Neuronal stem cell (in vitro differentiated cells): ENCODE measurements at regions not wholly inside any gene's neighbourhood (a gene's known extent, or its start where the extent isn't known, plus 50 kb on each side); places are given as distances from the start of the nearest gene placed in this dataset.

Experiments
- DNase-seq: peaks from one replicate; pipeline ENCODE4 v3.0.0-alpha.2; 2013; ENCODE audit warnings: low spot score
- H2AFZ ChIP-seq: one replicate; pipeline ENCODE4 v1.6.1; 2013; ENCODE audit warnings: mild to moderate bottlenecking, low read length, inconsistent platforms
- H2AK5ac ChIP-seq: 2 replicates; pipeline ENCODE4 v1.6.1; 2013; ENCODE audit warnings: low read depth, mild to moderate bottlenecking, inconsistent platforms, low read length, moderate library complexity, mixed read lengths
- H2BK120ac ChIP-seq: 2 replicates; pipeline ENCODE4 v1.6.1; 2013; ENCODE audit warnings: low read depth, mild to moderate bottlenecking, inconsistent platforms, low read length, moderate library complexity, mixed read lengths
- H2BK12ac ChIP-seq: one replicate; pipeline ENCODE4 v1.6.1; 2013; ENCODE audit warnings: low read length, inconsistent platforms
- H2BK15ac ChIP-seq: 2 replicates; pipeline ENCODE4 v1.6.1; 2013; ENCODE audit warnings: mild to moderate bottlenecking, low read length, inconsistent platforms, mixed read lengths
- H2BK5ac ChIP-seq: one replicate; pipeline ENCODE4 v1.6.1; 2013; ENCODE audit warnings: inconsistent platforms, mild to moderate bottlenecking, low read length, moderate library complexity
- H3K14ac ChIP-seq: one replicate; pipeline ENCODE4 v1.6.1; 2013; ENCODE audit warnings: low read length, inconsistent platforms
- H3K18ac ChIP-seq: 2 replicates; pipeline ENCODE4 v1.6.1; 2013; ENCODE audit warnings: low read length, inconsistent platforms
- H3K23ac ChIP-seq: 2 replicates; pipeline ENCODE4 v1.6.1; 2013; ENCODE audit warnings: low read depth, mild to moderate bottlenecking, mixed read lengths, low read length, inconsistent platforms; ENCODE audit not compliant: poor library complexity
- H3K27ac ChIP-seq: replicated peaks from 3 replicates; pipeline ENCODE4 v1.5.1; 2013; ENCODE audit warnings: low read length, inconsistent platforms
- H3K27me3 ChIP-seq, 3 experiments: 2 replicates each; pipeline ENCODE4 v1.6.1; 2013; ENCODE audit warnings: low read length in 3 of 3, mild to moderate bottlenecking in 2 of 3, inconsistent platforms in 1 of 3, low read depth in 1 of 3, mixed read lengths in 1 of 3, moderate library complexity in 1 of 3; ENCODE audit not compliant: control insufficient read depth in 3 of 3, insufficient read depth in 3 of 3
- H3K36me3 ChIP-seq, 2 donors: replicated peaks in 1 of 2; 2 replicates each; pipeline ENCODE4 v1.6.1; 2013; ENCODE audit warnings: low read length in 2 of 2; ENCODE audit not compliant: control insufficient read depth in 2 of 2, insufficient read depth in 2 of 2
- H3K4ac ChIP-seq: 2 replicates; pipeline ENCODE4 v1.6.1; 2013; ENCODE audit warnings: inconsistent platforms, mild to moderate bottlenecking, low read length, moderate library complexity
- H3K4me1 ChIP-seq, 2 donors: 1 replicate in 1 of 2; 2 replicates in 1 of 2; pipeline ENCODE4 v1.6.1; 2013; ENCODE audit warnings: low read length in 2 of 2, low read depth in 1 of 2; ENCODE audit not compliant: control insufficient read depth in 2 of 2, insufficient read depth in 1 of 2
- H3K4me2 ChIP-seq: one replicate; pipeline ENCODE4 v1.6.1; 2013; ENCODE audit warnings: mild to moderate bottlenecking, low read length, inconsistent platforms; ENCODE audit not compliant: insufficient read depth, poor library complexity, severe bottlenecking
- H3K4me3 ChIP-seq, 2 donors: 2 replicates each; pipeline ENCODE4 v1.5.1; 2013; ENCODE audit warnings: low read length in 2 of 2, mild to moderate bottlenecking in 2 of 2, inconsistent platforms in 1 of 2, moderate library complexity in 1 of 2
- H3K79me1 ChIP-seq: one replicate; pipeline ENCODE4 v1.6.1; 2013; ENCODE audit warnings: low read depth, mild to moderate bottlenecking, inconsistent platforms, low read length, moderate library complexity
- H3K9ac ChIP-seq: one replicate; pipeline ENCODE4 v1.6.1; 2013; ENCODE audit warnings: mild to moderate bottlenecking, low read depth, low read length, inconsistent platforms; ENCODE audit not compliant: poor library complexity
- H3K9me3 ChIP-seq, 2 donors: replicated peaks in 1 of 2; 2 replicates each; pipeline versions ENCODE3 to v1.6.1; 2013; ENCODE audit warnings: low read length in 2 of 2, mild to moderate bottlenecking in 2 of 2, inconsistent platforms in 1 of 2, low read depth in 1 of 2, mixed read lengths in 1 of 2, moderate library complexity in 1 of 2; ENCODE audit not compliant: control insufficient read depth in 2 of 2, insufficient read depth in 1 of 2
- H4K8ac ChIP-seq: one replicate; pipeline ENCODE4 v1.6.1; 2013; ENCODE audit warnings: low read depth, mild to moderate bottlenecking, inconsistent platforms, low read length, moderate library complexity
- H4K91ac ChIP-seq: one replicate; pipeline ENCODE4 v1.6.1; 2013; ENCODE audit warnings: low read length, low read depth, mild to moderate bottlenecking, inconsistent platforms; ENCODE audit not compliant: poor library complexity
- WGBS, 2 donors: extraction: QIAGEN DNeasy Blood & Tissue Kit; methylation state at CpG; one replicate each; pipeline ENCODE4 v1.1.7; 2013; ENCODE audit warnings: missing lambda C conversion rate in 2 of 2, mixed read lengths in 1 of 2; ENCODE audit not compliant: insufficient read length in 2 of 2, insufficient replicate concordance in 1 of 2; ENCODE audit errors: extremely low coverage in 2 of 2; 5-methylcytosine and 5-hydroxymethylcytosine counted together

GRCh38 chr10:111479966-111480365 is 403.1 kb downstream of the ADRA2A start:
- Histone ChIP-seq H3K4me2 (no peak overlapping the region), H3K4me3 (no peak overlapping the region), H2BK12ac (no peak overlapping the region), H3K36me3 (no peaks in the 10 kb centered on the region), H3K4me1 (no peaks in the 10 kb centered on the region), H3K23ac (no peak overlapping the region), H2AK5ac (no peak overlapping the region), H3K14ac (no peak overlapping the region), H3K9ac (no peak overlapping the region), H3K9me3 (no peaks in the 10 kb centered on the region), H2BK120ac (no peak overlapping the region), H2AFZ (no peak overlapping the region), H3K4ac (no peak overlapping the region), H3K18ac (no peak overlapping the region), H4K8ac (no peak overlapping the region), H2BK5ac (no peak overlapping the region), H3K27me3 (no peaks in the 10 kb centered on the region), H3K27ac (no peak overlapping the region), H2BK15ac (no peak overlapping the region), H3K79me1 (no peaks in the 10 kb centered on the region), H4K91ac (no peak overlapping the region)
- no CpG with 5 or more reads among the region's 2 CpGs for WGBS, 2 donors
- no peak for DNase-seq

GRCh38 chr10:111481261-111481826 is 404.5 kb downstream of the ADRA2A start:
- H2AK5ac ChIP-seq, result no peak overlapping the region
- no peaks in the 10 kb centered on the region for H3K79me1 ChIP-seq
- no peak overlapping the region for H3K9ac ChIP-seq
- H3K18ac ChIP-seq, result no peak overlapping the region
- H4K91ac ChIP-seq, result no peak overlapping the region
- H3K27me3 ChIP-seq, result no peaks in the 10 kb centered on the region
- WGBS, 2 donors, result no CpG with 5 or more reads among the region's 5 CpGs
- no peak overlapping the region for H3K27ac ChIP-seq
- no peaks in the 10 kb centered on the region for H3K4me1 ChIP-seq
- no peak overlapping the region for H4K8ac ChIP-seq
- no peak for DNase-seq
- H3K14ac ChIP-seq, result no peak overlapping the region
- H2BK5ac ChIP-seq, result no peak overlapping the region
- no peak overlapping the region for H3K4me2 ChIP-seq
- no peak overlapping the region for H2BK15ac ChIP-seq
- no peaks in the 10 kb centered on the region for H3K36me3 ChIP-seq
- H3K4ac ChIP-seq, result no peak overlapping the region
- H3K4me3 ChIP-seq, result no peak overlapping the region
- no peak overlapping the region for H3K23ac ChIP-seq
- H2AFZ ChIP-seq, result no peak overlapping the region
- H3K9me3 ChIP-seq, result no peaks in the 10 kb centered on the region
- no peak overlapping the region for H2BK120ac ChIP-seq
- H2BK12ac ChIP-seq, result no peak overlapping the region

- Histone ChIP-seq H4K91ac (no peak overlapping the region), H3K9ac (no peak overlapping the region), H3K14ac (no peak overlapping the region), H2BK5ac (no peak overlapping the region), H2BK120ac (no peak overlapping the region), H3K4me2 (no peak overlapping the region), H3K27me3 (no peaks in the 10 kb centered on the region), H4K8ac (no peak overlapping the region), H3K79me1 (no peaks in the 10 kb centered on the region), H3K4ac (no peak overlapping the region), H3K18ac (no peak overlapping the region), H2BK12ac (no peak overlapping the region), H2BK15ac (no peak overlapping the region), H2AFZ (no peak overlapping the region), H3K27ac (no peak overlapping the region), H3K4me1 (no peaks in the 10 kb centered on the region), H3K4me3 (no peak overlapping the region), H3K36me3 (no peaks in the 10 kb centered on the region), H3K23ac (no peak overlapping the region), H3K9me3 (no peaks in the 10 kb centered on the region), H2AK5ac (no peak overlapping the region)
- WGBS, 2 donors, result no CpG with 5 or more reads among the region's 2 CpGs
- DNase-seq, result no peak
Measured at GRCh38 chr10:111481866-111482265, 405.0 kb downstream of the ADRA2A start.

GRCh38 chr10:111482621-111483216 is 405.9 kb downstream of the ADRA2A start:
- no peak overlapping the region for H3K4me2 ChIP-seq
- no peak overlapping the region for H2BK12ac ChIP-seq
- H4K8ac ChIP-seq, result no peak overlapping the region
- no peak overlapping the region for H2BK120ac ChIP-seq
- no peak overlapping the region for H2AK5ac ChIP-seq
- no peak overlapping the region for H2AFZ ChIP-seq
- H3K23ac ChIP-seq, result no peak overlapping the region
- no peak overlapping the region for H3K9ac ChIP-seq
- no peaks in the 10 kb centered on the region for H3K27me3 ChIP-seq
- no peak overlapping the region for H2BK15ac ChIP-seq
- no peak overlapping the region for H3K27ac ChIP-seq
- no peak overlapping the region for H3K4ac ChIP-seq
- DNase-seq, result no peak
- no peak overlapping the region for H3K18ac ChIP-seq
- no peak overlapping the region for H3K4me3 ChIP-seq
- H3K79me1 ChIP-seq, result no peaks in the 10 kb centered on the region
- no peaks in the 10 kb centered on the region for H3K9me3 ChIP-seq
- no peak overlapping the region for H2BK5ac ChIP-seq
- no peak overlapping the region for H3K14ac ChIP-seq
- no peaks in the 10 kb centered on the region for H3K36me3 ChIP-seq
- no peaks in the 10 kb centered on the region for H3K4me1 ChIP-seq
- WGBS, 2 donors, result no CpG with 5 or more reads among the region's 5 CpGs
- no peak overlapping the region for H4K91ac ChIP-seq
